Left cardiac atrium (tissue), 4 donors: ENCODE measurements at regions not wholly inside any gene's neighbourhood (a gene's known extent, or its start where the extent isn't known, plus 50 kb on each side); places are given as distances from the start of the nearest gene placed in this dataset.

Experiments used
- ATAC-seq, 2 donors: fragments of 200-7000 bp; cut with Tn5 transposase; one replicate each; pipeline ENCODE4 v1.9.1; 2020; ENCODE audit warnings: mild to moderate bottlenecking in 2 of 2, moderate library complexity in 2 of 2
- DNase-seq: peaks from one replicate; pipeline ENCODE4 v3.0.0-alpha.2; 2020
- intact Hi-C, 2 donors: fragments of 100-400 bp; cut with DNase I; formaldehyde crosslinking; loops; one replicate each; pipeline versions ENCODE4 v1.14.1 to v1.15.1; 2022 to 2023
- donor health status: DM: no; HTN: yes; CAD: no.
- donor health status: DM: no; HTN: yes; CAD: no; lungs with severe emphysema.
- donor health status: DM: yes; HTN: yes; CAD: no.
- donor health status: Dilated cardiomyopathy.

DNA sequence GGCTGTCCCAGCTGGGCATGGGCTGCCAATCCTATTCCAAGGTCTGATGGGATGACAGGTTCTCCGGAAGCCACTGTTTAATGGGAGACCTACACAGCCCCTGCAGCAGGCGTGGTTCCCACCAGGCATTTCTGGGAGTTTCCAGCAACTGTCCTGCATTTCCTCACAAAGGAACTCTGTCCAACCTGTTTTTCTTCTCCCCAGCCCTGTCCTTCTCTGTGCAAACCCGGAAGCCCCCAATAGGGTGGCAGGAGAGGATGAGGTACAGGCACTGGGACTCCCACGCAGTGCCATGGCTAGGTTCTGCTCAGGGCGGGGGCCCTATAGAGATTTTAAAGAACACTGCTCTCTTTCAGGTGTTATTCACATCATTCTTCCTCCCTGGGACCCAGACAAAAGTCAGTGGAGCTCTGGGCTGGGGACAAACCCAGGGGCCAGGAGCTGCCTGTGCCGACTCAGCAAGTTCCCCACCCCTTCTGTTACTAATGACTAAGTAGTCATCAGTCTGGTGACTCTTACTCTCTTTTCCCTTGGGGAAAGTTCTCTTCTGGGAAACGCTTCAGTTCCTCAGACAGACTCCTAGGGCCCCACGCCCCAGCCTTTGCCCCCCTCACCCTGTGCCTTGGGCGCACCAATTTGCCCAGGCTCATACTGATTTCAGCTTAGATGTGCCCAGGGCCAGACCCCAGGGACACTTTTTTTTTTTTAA, 97.7 kb downstream of the CD47 start:
- no peak for DNase-seq
- peak in 1 of 2 donors; percentile 49 for ATAC-seq
- intact Hi-C loops = no loop called here

DNA sequence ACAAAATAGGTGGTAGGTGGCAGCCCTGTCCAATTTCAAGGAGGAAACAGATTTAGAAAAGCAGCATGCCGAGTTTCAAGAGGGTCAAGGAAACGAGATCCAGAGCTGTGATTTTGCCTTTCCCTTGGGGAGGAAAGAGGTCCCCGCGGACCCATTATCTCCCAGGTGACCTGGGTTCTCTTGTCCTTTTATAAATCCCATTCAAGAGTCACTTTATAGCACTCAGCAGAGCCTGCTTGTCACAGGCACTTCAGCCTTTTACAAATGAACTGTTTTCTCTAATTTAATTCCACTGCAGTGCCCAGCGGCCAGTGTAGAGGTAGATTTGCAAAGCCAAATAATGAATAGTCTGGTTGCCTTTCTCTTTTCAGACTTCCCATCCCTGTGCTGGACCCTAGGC, 99.9 kb downstream of the CD47 start:
- ATAC-seq (no peak), DNase-seq (no peak)
- intact Hi-C loops = no loop called here

- DNase-seq (no peak), ATAC-seq (no peak)
- intact Hi-C loops = no loop called here
These were observed 100.4 kb downstream of the CD47 start for GRCh38 chr3:107990433-107990832.

DNA sequence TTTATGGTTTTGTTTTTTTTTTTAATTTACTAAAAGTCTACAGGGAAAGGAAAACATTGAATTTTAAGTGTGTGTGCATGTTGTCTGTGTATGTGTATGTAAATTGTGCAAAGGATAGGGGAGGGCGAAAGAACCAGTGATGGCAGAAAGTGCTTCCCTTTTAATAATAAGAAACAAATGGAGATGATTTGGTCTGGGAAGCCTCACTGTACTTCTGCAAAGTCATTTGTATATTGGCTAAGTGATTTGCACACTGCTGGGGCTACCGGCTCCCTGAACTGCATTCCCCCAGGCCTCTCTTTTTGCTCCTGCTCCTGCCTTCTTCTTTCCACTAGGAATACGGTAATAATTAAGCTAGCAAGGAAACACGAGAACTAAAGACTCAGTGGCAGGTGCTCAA, 101.2 kb downstream of the CD47 start:
- DNase-seq = no peak
- intact Hi-C loops = no loop called here
- no peak for ATAC-seq

- intact Hi-C loops = no loop called here
- DNase-seq = peak; percentile 82
- ATAC-seq = peak in 1 of 2 donors; percentile 76
These were observed 102.2 kb downstream of the CD47 start for GRCh38 chr3:107988460-107989175.

DNA sequence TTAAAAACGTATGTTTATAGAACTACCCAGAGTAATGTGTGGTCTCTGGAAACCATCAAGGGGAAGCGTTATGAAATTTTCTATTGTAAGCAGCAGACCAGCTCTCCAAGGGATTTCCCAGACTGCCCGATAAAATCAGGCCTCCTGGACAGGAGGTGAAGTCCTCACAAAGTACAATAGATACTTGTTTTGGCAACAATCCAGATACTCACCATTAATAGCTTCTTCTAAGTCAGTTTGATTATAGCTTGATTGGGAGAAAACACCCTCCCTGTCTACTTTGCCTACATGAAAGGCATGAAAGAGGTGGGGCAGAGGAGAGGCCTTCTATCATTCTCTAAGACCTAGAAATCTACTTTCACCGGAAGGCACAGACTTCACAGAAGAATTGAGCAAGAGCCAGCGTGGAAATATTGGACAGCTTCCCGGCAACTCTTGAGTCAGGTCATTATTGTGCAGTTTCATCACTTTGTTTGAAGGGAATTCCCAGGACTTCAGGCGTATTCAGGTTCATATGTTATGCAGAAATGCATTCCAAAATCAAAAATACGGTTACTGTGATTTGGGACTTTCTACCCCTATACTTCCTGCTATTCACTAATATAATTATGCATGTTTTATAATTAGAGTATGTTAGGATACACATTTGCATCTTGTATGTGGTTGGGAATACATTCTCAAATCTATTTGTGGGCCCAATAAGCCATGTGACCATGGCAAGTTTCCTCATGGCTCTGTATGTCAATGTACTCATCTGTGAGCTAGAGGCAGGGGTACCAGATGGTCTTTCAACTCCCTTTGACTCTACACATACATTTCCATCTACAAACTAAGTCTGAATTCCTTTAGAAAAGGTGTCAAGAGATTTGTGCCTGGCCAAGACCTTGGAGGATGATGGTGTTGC, 103.5 kb downstream of the CD47 start:
- peak; percentile 85 for DNase-seq
- intact Hi-C loops = no loop called here
- ATAC-seq = peak; percentile 82 to 90

GRCh38 chr3:107986505-107986904, 104.3 kb downstream of the CD47 start:
- DNase-seq (no peak), ATAC-seq (no peak)
- intact Hi-C loops = no loop called here

GRCh38 chr3:107985496-107985895, 105.3 kb downstream of the CD47 start:
- ATAC-seq (no peak), DNase-seq (no peak)
- intact Hi-C loops = no loop called here

GRCh38 chr3:107983247-107983646, 107.6 kb downstream of the CD47 start:
- DNase-seq = no peak
- intact Hi-C loops = no loop called here
- no peak for ATAC-seq

- no peak for ATAC-seq
- intact Hi-C loops = no loop called here
- DNase-seq = no peak
These were observed 108.7 kb downstream of the CD47 start for GRCh38 chr3:107982165-107982564.

DNA sequence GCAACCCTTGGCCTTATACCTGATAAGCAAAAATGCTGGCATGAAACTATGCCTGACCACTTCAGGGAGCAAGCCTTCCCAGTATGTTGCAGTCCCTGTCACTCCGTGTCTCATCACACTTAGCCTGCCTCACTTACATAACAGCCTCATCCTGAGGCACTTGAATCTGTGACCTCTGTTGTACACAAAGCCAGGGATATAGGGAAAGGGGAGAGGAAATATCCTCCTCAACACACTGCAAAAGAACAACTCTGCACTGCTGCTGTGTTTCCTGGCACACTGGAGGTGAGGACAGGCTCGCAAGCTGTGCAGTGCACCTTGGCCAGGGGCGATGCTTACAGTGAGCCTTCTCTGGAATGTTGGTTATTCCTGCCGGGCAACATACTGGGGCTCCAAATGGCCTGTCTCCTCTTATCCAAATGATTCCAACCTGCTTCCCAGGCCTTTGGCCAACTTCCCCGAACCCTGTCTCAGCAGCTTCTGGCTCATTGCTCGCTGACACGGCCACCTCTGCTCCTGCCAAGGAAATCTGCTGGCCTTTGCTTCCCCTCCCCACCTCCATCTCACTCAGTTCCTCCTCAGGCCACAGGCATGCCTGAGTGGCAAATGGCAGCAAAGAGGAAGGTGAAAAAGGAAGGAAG, 109.2 kb downstream of the CD47 start:
- intact Hi-C loops = no loop called here
- ATAC-seq (peak; percentile 90 to 95), DNase-seq (peak; percentile 49)

DNA sequence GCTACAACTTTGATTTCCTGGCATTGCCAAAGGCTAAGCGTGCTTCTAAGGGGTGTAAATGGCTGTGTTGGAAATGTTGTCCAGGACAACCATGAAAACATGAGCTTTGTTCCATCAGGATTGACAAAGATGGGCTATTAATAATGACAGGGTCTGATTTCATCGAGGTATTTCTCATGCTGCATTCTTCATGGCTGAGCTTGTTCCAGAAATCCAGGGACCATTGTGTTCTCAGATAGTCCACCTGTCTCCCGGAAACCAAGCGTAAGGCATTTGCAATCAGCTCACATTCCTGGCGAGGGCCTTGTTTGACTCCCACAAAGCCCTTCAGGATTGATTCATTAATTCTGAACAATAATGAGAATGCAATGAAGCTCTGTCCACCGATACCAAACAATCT, 111.3 kb downstream of the CD47 start:
- DNase-seq (no peak), ATAC-seq (no peak)
- intact Hi-C loops = loop anchor here in 1 of 2 donors (10.0 kb wide), 1 partner anchor 105 kb away; no protein-coding TSS in a partner anchor

DNA sequence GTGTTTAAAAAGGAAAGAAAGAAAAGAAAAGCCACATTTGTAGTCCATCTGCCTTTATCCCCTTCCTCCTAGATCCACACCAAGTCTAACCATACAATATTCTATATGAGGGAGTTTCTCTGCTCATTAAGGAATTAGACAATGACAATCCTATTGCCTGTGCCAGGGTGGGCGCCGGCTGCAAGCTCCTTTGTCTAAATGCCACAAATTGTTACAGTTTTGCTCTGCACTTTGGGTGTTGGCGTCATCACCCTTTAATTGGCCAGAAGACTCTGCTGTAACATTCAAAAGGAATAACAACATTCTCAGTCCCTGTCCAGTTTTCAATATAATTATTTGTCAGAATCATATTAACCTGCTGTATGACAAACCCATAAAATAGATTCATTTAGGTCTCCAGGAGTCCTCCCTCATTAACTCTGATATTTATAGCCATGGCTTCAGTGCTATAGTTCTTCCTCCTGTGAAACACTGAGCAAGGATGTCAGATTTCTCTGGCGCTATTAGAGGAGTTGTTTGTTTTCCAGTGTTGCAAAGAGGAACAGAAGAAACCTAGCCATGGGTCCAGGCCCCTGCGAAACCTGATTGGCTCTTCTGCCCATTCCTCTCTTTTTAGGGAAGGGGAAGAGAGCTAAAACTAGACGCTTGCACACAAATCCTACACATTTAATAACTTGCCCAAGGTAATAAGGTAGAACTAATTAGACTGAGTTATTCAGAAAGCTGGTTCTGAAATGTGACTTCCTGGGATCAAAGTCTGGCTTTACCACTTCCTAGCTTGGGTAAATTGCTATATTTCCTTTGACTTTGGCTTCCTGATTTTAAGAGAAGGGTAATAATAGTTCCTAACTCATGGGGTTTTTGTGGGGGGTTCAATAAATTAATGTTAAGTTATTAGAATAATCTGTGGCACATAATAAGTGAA, 112.4 kb downstream of the CD47 start:
- DNase-seq = no peak
- intact Hi-C loops = loop anchor here in 1 of 2 donors (10.0 kb wide), 1 partner anchor 106 kb away; no protein-coding TSS in a partner anchor
- ATAC-seq = no peak

DNA sequence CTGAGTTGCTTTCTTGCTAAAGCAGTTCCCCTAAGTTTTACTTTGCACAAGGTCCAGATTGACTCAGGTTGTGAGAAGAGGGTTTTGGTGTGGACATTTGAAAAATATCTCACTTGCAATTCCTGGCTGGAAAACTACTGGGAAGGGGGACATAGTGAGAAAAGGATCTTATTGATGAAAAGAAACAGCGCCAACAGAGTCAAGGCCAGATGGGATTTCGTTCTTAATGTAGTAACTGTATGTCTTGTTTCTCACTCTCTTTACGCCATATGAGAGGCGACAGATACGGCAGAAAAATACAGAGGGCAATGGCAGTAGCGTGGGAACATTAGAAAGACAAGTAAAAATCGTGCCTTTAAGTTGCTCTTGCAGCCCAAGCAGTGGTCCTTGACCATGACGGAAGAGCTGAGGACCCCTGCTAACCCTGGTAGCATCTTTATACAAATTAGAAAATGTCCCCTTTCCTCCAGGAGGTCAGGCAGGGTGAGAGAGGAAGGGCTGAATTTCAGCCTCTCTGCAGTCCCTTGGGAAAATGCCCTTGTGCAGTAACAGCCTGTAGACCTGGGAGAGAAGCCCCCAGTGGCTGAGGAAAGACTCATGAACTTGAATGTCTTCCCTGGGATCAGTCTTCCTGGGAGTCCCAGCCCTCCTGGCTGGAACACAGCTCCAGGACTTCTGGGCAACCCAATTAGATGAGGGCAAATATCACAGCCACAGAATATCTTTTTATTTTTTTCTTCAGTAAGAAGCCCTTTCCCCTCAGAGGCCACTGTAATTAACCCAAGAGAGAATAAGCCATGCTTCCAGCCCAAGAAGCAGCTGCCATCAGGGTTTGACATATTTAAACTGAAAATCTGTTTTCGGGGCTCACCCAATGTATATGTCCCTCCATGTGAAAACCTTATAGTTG, 113.4 kb downstream of the CD47 start:
- no peak for DNase-seq
- ATAC-seq = no peak

DNA sequence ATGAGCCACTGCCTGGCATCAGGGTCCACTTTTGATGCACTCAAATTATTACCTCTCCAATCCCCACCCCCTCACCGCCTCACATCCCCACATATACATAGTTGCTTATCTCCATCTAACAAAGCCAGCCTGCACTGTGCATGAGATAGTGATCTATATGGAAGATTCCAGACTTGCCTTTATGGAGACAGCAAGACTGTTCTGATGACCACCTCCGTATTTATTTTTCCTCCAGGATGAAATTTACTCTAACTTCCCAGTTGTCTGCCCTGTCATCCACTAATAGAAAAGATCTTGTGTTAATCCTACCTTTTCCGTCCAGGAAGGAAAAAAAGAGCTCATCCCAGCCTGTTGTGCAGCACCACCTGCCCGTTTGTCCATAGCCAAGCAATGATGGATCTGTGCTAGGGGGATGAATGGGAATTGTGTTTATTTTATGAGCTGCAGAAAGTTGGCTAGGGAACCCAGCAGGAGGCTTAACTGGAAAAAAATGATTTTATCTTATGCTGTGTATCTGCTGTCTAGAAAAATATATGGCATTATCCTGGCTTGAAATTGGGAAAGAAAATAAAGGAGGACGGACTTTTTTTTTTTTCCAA, 114.5 kb downstream of the CD47 start:
- intact Hi-C loops = loop anchor here in 1 of 2 donors (10.0 kb wide), 1 partner anchor 108 kb away; no protein-coding TSS in a partner anchor
- ATAC-seq (no peak), DNase-seq (no peak)

More for the DNA sequence above, 113.4 kb downstream of the CD47 start:
- intact Hi-C loops = loop anchor here in 1 of 2 donors (10.0 kb wide), 1 partner anchor 107 kb away; no protein-coding TSS in a partner anchor

GRCh38 chr3:107975529-107976201, 115.2 kb downstream of the CD47 start:
- no peak for ATAC-seq
- no peak for DNase-seq
- intact Hi-C loops = loop anchor here in 1 of 2 donors (10.0 kb wide), 1 partner anchor 109 kb away; no protein-coding TSS in a partner anchor
